ENCODE measurements at regions not wholly inside any gene's neighbourhood (a gene's known extent, or its start where the extent isn't known, plus 50 kb on each side); places are given as distances from the start of the nearest gene placed in this dataset.
"Not testable (repeated sequence)": the region's sequence is repeated elsewhere in the genome, so short reads cannot be mapped to it uniquely, and the experiment has no call there.

- not testable (repeated sequence) for H3K4me1 ChIP-seq (ENCODE audit: insufficient read depth, low read length)
Observed at GRCh38 chr2:37722971-37723370, 51.5 kb upstream of the CDC42EP3 start.

GRCh38 chr2:37730037-37730818 lies 58.8 kb upstream of the CDC42EP3 start:
- H3K27me3 ChIP-seq (ENCODE audit: insufficient read depth, low read length) = no peaks in the 10 kb centered on the region
- no peaks in the 10 kb centered on the region for H3K9me3 ChIP-seq (ENCODE audit: low read depth, low read length)
- H3K4me1 ChIP-seq (ENCODE audit: insufficient read depth, low read length) = peaks cover 10% of the 10 kb centered on the region
- H3K4me3 ChIP-seq (ENCODE audit: low read length) = no peak overlapping the region

More at GRCh38 chr2:37722971-37723370, 51.5 kb upstream of the CDC42EP3 start:
- H3K4me3 ChIP-seq (ENCODE audit: low read length); H3K9me3 ChIP-seq (ENCODE audit: low read depth, low read length); H3K27me3 ChIP-seq (ENCODE audit: insufficient read depth, low read length): not testable (repeated sequence)

- not testable (repeated sequence) for H3K27me3 ChIP-seq (ENCODE audit: insufficient read depth, low read length); H3K4me3 ChIP-seq (ENCODE audit: low read length); H3K9me3 ChIP-seq (ENCODE audit: low read depth, low read length)
- H3K4me1 ChIP-seq (ENCODE audit: insufficient read depth, low read length) = peaks cover 15% of the 10 kb centered on the region
Observed at GRCh38 chr2:37732412-37732811, 61.0 kb upstream of the CDC42EP3 start.

DNA sequence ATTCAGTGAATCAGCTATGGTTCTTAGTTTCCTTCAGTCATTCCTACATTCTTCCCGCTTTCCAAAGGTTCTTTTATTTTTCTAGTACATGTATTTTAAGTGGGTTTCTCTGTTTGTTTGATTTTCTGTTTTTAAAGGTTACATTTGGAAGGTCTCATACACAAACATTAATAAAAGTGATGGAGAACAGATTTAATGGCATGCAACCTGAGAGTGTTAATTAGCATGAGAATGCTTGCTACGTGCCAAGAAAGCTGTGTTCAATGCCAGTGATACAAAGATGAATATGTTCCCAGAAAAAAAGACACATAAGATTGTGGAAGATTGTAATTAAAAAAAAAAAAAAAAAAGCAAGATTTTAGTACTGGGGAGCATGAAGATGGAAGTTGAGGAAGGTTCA lies 61.8 kb upstream of the CDC42EP3 start:
- Histone ChIP-seq H3K4me1 (ENCODE audit: insufficient read depth, low read length) (peaks cover 15% of the 10 kb centered on the region), H3K9me3 (ENCODE audit: low read depth, low read length) (no peaks in the 10 kb centered on the region)

GRCh38 chr2:37733955-37734354 lies 62.5 kb upstream of the CDC42EP3 start:
- H3K4me3 ChIP-seq (ENCODE audit: low read length); H3K9me3 ChIP-seq (ENCODE audit: low read depth, low read length); H3K27me3 ChIP-seq (ENCODE audit: insufficient read depth, low read length): not testable (repeated sequence)
- H3K4me1 ChIP-seq (ENCODE audit: insufficient read depth, low read length) = peaks cover 15% of the 10 kb centered on the region

More for the DNA sequence above, 61.8 kb upstream of the CDC42EP3 start:
- Histone ChIP-seq H3K4me3 (ENCODE audit: low read length) (no peak overlapping the region), H3K27me3 (ENCODE audit: insufficient read depth, low read length) (no peaks in the 10 kb centered on the region)

GRCh38 chr2:37734891-37735523 lies 63.6 kb upstream of the CDC42EP3 start:
- H3K4me1 ChIP-seq (ENCODE audit: insufficient read depth, low read length) = peaks cover 15% of the 10 kb centered on the region
- H3K4me3 ChIP-seq (ENCODE audit: low read length); H3K9me3 ChIP-seq (ENCODE audit: low read depth, low read length); H3K27me3 ChIP-seq (ENCODE audit: insufficient read depth, low read length): not testable (repeated sequence)

- H3K4me1 ChIP-seq (ENCODE audit: insufficient read depth, low read length) = peaks cover 15% of the 10 kb centered on the region
- not testable (repeated sequence) for H3K27me3 ChIP-seq (ENCODE audit: insufficient read depth, low read length); H3K4me3 ChIP-seq (ENCODE audit: low read length); H3K9me3 ChIP-seq (ENCODE audit: low read depth, low read length)
Observed at GRCh38 chr2:37735524-37735910, 64.1 kb upstream of the CDC42EP3 start.

GRCh38 chr2:37737507-37737906 lies 66.1 kb upstream of the CDC42EP3 start:
- peaks cover 15% of the 10 kb centered on the region for H3K4me1 ChIP-seq (ENCODE audit: insufficient read depth, low read length)
- no peaks in the 10 kb centered on the region for H3K9me3 ChIP-seq (ENCODE audit: low read depth, low read length)
- H3K4me3 ChIP-seq (ENCODE audit: low read length) = no peak overlapping the region
- H3K27me3 ChIP-seq (ENCODE audit: insufficient read depth, low read length) = no peaks in the 10 kb centered on the region

- Histone ChIP-seq H3K4me3 (ENCODE audit: low read length) (no peak overlapping the region), H3K9me3 (ENCODE audit: low read depth, low read length) (no peaks in the 10 kb centered on the region), H3K4me1 (ENCODE audit: insufficient read depth, low read length) (peaks cover 15% of the 10 kb centered on the region), H3K27me3 (ENCODE audit: insufficient read depth, low read length) (no peaks in the 10 kb centered on the region)
Observed at GRCh38 chr2:37738266-37738885, 66.9 kb upstream of the CDC42EP3 start.

DNA sequence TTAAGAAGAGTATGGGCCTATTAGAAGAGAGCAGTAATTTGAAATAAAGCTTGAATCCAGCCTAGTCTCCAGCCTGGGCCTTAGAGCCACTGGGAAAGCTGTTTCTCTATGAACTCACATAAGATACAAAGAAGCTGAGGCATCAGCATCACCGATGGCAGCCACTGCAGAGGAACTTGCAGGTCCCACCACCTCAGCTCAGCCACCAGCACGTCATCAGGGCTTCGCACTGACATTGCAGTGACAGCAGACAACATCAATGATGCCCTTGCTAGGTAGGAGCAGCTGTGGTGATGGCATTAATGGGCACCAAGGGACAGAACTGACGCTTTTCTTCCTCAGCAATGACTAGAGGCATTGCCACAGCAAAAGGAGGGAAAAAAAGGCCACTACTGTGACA lies 67.7 kb upstream of the CDC42EP3 start:
- H3K27me3 ChIP-seq (ENCODE audit: insufficient read depth, low read length) = no peaks in the 10 kb centered on the region
- peaks cover 8% of the 10 kb centered on the region for H3K4me1 ChIP-seq (ENCODE audit: insufficient read depth, low read length)
- no peak overlapping the region for H3K4me3 ChIP-seq (ENCODE audit: low read length)
- no peaks in the 10 kb centered on the region for H3K9me3 ChIP-seq (ENCODE audit: low read depth, low read length)

GRCh38 chr2:37740164-37740739 lies 68.8 kb upstream of the CDC42EP3 start:
- Histone ChIP-seq H3K27me3 (ENCODE audit: insufficient read depth, low read length) (no peaks in the 10 kb centered on the region), H3K9me3 (ENCODE audit: low read depth, low read length) (no peaks in the 10 kb centered on the region), H3K4me3 (ENCODE audit: low read length) (no peak overlapping the region), H3K4me1 (ENCODE audit: insufficient read depth, low read length) (peaks cover 5% of the 10 kb centered on the region)

DNA sequence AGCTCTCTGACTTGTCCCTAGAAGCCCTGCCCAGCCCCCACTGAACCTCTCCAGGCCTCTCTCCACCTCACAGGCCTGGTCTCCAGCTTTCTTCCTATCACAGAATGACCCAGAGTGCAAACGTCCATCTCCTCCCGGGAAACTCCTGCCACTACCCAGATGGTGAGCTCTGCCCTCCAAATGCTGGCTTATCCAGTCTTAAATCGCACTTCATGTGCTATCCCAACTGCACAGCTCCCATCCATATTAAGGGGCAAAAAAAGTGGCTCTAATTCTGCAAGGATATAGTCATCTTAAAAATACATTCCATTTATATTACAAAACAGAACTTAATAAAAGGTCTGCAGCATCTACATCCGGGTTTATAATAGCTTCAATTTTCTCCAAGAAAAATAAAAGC lies 70.8 kb upstream of the CDC42EP3 start:
- Histone ChIP-seq H3K4me3 (ENCODE audit: low read length) (no peak overlapping the region), H3K4me1 (ENCODE audit: insufficient read depth, low read length) (no peaks in the 10 kb centered on the region), H3K9me3 (ENCODE audit: low read depth, low read length) (no peaks in the 10 kb centered on the region), H3K27me3 (ENCODE audit: insufficient read depth, low read length) (no peaks in the 10 kb centered on the region)

GRCh38 chr2:37744010-37744409 lies 72.6 kb upstream of the CDC42EP3 start:
- no peaks in the 10 kb centered on the region for H3K27me3 ChIP-seq (ENCODE audit: insufficient read depth, low read length)
- H3K4me1 ChIP-seq (ENCODE audit: insufficient read depth, low read length) = no peaks in the 10 kb centered on the region
- H3K9me3 ChIP-seq (ENCODE audit: low read depth, low read length) = no peaks in the 10 kb centered on the region
- no peak overlapping the region for H3K4me3 ChIP-seq (ENCODE audit: low read length)

DNA sequence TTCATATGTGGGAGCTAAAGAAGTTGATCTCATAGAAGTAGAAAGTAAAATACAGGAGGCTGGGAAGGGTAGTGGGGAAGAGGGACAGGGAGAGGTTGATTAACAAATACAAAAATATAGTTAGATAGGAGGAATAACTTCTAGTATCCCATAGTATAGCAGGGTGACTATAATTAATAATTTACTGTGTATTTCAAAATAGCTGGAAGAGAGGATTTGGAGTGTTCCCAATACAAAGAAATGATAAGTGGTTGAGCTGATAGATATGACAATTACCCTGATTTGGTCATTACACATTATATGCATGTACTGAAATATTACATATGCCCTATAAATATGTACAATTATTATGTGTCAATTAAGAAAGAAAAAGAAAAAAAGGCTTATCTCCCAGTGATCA lies 73.5 kb upstream of the CDC42EP3 start:
- not testable (repeated sequence) for H3K4me1 ChIP-seq (ENCODE audit: insufficient read depth, low read length); H3K4me3 ChIP-seq (ENCODE audit: low read length); H3K27me3 ChIP-seq (ENCODE audit: insufficient read depth, low read length); H3K9me3 ChIP-seq (ENCODE audit: low read depth, low read length)

- not testable (repeated sequence) for H3K4me1 ChIP-seq (ENCODE audit: insufficient read depth, low read length); H3K9me3 ChIP-seq (ENCODE audit: low read depth, low read length); H3K4me3 ChIP-seq (ENCODE audit: low read length); H3K27me3 ChIP-seq (ENCODE audit: insufficient read depth, low read length)
Observed at GRCh38 chr2:37746011-37746410, 74.6 kb upstream of the CDC42EP3 start.
